Activated naive CD4-positive, alpha-beta T cell treated with anti-CD3 and anti-CD28 coated beads, Interleukin-2, amount 50 U/mL, for 24 hours (primary cell): ENCODE measurements at regions not wholly inside any gene's neighbourhood (a gene's known extent, or its start where the extent isn't known, plus 50 kb on each side); places are given as distances from the start of the nearest gene placed in this dataset.
"Not testable (repeated sequence)": the region's sequence is repeated elsewhere in the genome, so short reads cannot be mapped to it uniquely, and the experiment has no call there.

ENCODE experiments used
- H3K27ac Mint-ChIP-seq: one replicate; pipeline ENCODE4 v1.8.0; 2021; ENCODE audit warnings: mild to moderate bottlenecking, mixed read lengths
- H3K27me3 Mint-ChIP-seq: one replicate; pipeline ENCODE4 v1.8.0; 2021; ENCODE audit warnings: mixed read lengths
- H3K36me3 Mint-ChIP-seq: one replicate; pipeline ENCODE4 v1.8.0; 2021; ENCODE audit warnings: mixed read lengths
- H3K4me1 Mint-ChIP-seq: one replicate; pipeline ENCODE4 v1.8.0; 2021; ENCODE audit warnings: mixed read lengths
- H3K4me3 Mint-ChIP-seq: one replicate; pipeline ENCODE4 v1.8.0; 2021; ENCODE audit warnings: mild to moderate bottlenecking, mixed read lengths
- H3K9me3 Mint-ChIP-seq: one replicate; pipeline ENCODE4 v1.8.0; 2021; ENCODE audit warnings: mixed read lengths

DNA sequence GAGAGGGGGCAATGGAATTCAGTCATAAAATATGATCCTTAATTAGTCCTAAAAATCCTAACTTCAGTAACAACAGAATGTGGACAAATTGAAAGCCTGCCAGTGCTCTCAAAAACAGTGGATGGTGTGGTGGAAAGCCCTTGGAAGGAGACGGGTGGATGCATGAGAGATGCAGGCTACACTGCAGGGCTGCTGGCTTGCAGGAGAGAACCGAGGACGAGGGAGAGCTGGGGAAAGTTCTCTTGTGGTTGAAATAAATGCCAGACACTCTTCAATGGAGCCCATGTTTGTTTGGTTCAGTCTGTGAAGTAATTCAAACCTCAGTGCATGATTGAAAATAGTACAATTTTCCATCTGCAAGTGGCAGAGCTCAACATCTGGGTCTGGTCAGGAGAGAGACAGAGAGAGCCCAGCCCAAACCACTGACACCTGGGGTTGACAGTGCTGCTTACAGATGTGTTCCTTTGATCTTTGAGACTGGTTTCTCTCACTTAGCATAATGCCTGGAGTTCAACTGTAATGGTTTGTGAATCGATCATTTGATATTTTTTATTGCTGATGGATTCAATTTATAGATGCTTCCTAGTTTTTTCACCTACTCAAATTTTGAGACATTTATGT is 544.9 kb downstream of the GOLGA6L6 start:
- H3K4me3 Mint-ChIP-seq, H3K4me1 Mint-ChIP-seq, H3K27ac Mint-ChIP-seq, H3K9me3 Mint-ChIP-seq, H3K36me3 Mint-ChIP-seq, H3K27me3 Mint-ChIP-seq: not testable (repeated sequence)

DNA sequence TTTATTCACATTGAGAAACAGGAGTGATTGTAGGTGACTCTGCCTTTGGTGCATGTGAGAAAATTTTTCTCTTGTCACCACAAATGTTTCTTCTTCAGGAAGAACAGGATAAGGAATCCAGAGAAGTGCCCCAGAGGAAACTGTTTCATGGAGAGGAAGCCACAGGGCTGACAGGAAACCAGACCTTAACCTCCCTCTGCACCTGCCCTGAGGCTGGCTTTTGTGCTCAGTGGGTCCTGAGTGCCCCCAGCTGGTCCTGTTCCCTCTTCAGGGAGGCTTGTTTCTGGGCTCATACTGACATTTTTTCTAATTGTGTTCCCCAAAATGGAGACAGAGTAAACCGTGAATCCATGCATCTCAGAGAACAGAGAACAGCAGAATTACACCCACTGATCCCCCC is 546.3 kb downstream of the GOLGA6L6 start:
- peaks cover 11% of the 10 kb centered on the region for H3K9me3 Mint-ChIP-seq

DNA sequence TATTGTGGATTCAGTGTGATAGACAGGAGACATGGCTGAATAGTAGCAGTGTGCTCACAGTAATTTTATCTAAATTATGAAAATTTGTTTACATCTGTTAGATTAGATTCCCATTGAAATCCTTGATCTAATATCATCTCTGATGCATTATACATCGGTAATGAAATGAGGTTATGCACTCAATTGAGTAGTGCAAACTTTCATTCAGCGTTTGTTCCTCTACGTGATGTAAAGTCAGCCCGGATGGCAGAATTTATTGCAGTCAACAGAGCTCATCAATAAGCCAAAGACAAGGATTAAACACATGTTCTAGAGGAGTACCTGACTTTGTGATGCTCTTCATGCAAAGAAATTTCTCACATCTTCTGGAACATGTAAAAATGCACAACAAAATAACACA is 549.2 kb downstream of the GOLGA6L6 start:
- no peaks in the 10 kb centered on the region for H3K4me1 Mint-ChIP-seq
- H3K27me3 Mint-ChIP-seq: no peaks in the 10 kb centered on the region
- H3K4me3 Mint-ChIP-seq: no peak overlapping the region
- no peak overlapping the region for H3K27ac Mint-ChIP-seq
- peaks cover 11% of the 10 kb centered on the region for H3K9me3 Mint-ChIP-seq
- no peaks in the 10 kb centered on the region for H3K36me3 Mint-ChIP-seq

More for the DNA sequence above, 546.3 kb downstream of the GOLGA6L6 start:
- not testable (repeated sequence) for H3K27me3 Mint-ChIP-seq, H3K27ac Mint-ChIP-seq, H3K4me3 Mint-ChIP-seq, H3K36me3 Mint-ChIP-seq, H3K4me1 Mint-ChIP-seq

DNA sequence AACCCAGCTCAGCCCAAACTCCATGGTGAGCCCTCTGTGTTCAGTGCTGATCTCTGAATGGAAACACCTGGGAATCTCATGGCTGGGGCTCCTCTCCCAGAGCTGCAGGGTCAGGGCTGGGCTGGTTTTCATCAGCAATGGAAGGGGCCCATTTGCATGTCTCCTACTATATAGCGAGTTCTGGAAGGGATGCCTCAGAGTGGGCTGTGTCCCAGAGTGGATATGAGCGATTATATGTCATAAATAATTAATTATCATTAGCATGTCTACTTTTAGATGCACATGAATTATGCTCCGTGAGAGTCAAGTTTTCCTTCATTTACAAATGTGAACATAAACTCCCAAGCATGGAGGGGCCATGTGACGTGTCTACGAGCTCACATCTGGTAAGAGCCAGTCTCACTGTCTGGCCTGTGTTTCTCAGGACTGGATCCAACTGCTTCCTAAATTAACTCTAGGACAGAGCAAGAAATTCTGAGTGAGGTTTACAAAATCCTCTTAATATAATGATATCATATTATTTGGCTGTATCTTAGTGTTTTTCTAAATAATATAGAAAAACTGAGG is 553.4 kb downstream of the GOLGA6L6 start:
- H3K36me3 Mint-ChIP-seq: no peaks in the 10 kb centered on the region
- no peak overlapping the region for H3K4me3 Mint-ChIP-seq
- no peak overlapping the region for H3K27ac Mint-ChIP-seq
- no peaks in the 10 kb centered on the region for H3K4me1 Mint-ChIP-seq
- peaks cover 11% of the 10 kb centered on the region for H3K9me3 Mint-ChIP-seq
- no peaks in the 10 kb centered on the region for H3K27me3 Mint-ChIP-seq

DNA sequence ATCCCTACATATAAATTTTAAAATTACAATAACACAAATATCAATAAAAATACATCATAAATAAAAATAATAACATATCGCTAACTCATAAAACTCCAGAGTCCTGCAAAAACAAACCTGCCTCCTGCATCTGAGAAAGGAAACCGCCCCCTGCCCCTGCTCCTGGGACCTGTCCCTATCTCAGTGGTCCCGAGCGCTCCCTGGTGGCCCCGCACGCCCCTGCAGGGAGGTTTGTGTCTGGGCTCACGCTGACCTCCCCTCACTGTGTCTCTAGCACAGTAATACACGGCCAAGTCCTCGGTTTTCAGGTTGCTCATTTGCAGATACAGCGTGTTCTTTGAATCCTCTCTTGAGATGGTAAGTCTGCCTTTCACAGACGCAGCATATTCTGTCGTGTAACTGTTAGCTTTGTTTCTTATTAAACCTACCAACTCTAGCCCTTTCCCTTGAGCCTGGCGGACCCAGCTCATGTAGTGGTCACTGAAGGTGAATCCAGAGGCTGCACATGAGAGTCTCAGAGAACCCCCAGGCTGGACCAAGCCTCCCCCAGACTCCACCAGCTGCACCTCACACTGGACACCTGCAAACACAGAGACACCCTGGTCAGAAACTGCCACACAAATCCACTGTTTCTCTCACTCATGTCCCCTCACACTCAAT is 554.1 kb downstream of the GOLGA6L6 start:
- no peak overlapping the region for H3K4me3 Mint-ChIP-seq
- H3K36me3 Mint-ChIP-seq: no peaks in the 10 kb centered on the region
- H3K4me1 Mint-ChIP-seq: no peaks in the 10 kb centered on the region
- H3K27ac Mint-ChIP-seq: no peak overlapping the region
- no peaks in the 10 kb centered on the region for H3K27me3 Mint-ChIP-seq
- H3K9me3 Mint-ChIP-seq: peaks cover 11% of the 10 kb centered on the region

DNA sequence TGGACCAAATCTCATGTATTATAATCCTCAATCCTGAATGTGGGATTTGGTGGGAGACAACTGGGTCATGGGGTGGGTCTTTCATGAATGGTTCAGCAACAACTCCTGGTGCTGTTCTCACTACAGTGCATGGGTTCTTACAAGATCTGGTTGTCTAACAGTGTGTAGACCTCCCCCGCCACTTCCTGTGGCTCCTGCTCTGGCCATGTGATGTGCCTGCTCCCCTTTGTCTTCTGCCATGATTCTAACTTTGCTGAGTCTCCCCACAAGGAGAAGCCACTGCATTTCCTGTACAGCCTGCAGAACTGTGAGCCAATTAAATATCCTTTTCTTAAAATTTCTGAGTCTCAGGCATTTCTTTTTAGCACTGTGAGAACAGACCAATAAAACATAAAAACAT is 557.5 kb downstream of the GOLGA6L6 start:
- no peaks in the 10 kb centered on the region for H3K36me3 Mint-ChIP-seq

DNA sequence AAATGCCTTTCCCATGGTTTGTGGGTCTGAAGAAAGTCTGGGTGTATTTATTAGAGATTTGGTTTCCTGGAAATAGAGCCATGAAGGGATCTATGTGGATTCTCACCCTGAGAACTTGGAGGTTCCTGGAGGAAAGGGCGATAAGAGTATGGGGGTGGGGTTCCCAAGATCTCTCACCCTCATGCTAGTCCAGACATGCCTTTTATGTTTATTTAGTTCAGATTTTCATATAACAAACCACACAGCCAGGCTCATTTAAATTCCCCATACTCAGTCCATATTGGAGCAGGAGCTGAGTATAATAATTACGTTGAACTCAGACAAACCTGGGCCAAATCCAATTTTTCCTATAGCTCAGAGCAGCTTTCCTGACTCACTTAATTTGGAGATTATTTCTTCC is 566.6 kb downstream of the GOLGA6L6 start:
- no peaks in the 10 kb centered on the region for H3K27me3 Mint-ChIP-seq
- H3K36me3 Mint-ChIP-seq: no peaks in the 10 kb centered on the region
- H3K27ac Mint-ChIP-seq: no peak overlapping the region
- H3K9me3 Mint-ChIP-seq: no peaks in the 10 kb centered on the region
- H3K4me1 Mint-ChIP-seq: no peaks in the 10 kb centered on the region
- H3K4me3 Mint-ChIP-seq: no peak overlapping the region

More for the DNA sequence above, 557.5 kb downstream of the GOLGA6L6 start:
- H3K4me3 Mint-ChIP-seq: no peak overlapping the region
- H3K4me1 Mint-ChIP-seq: no peaks in the 10 kb centered on the region
- no peak overlapping the region for H3K27ac Mint-ChIP-seq
- H3K27me3 Mint-ChIP-seq: no peaks in the 10 kb centered on the region
- peaks cover 6% of the 10 kb centered on the region for H3K9me3 Mint-ChIP-seq

DNA sequence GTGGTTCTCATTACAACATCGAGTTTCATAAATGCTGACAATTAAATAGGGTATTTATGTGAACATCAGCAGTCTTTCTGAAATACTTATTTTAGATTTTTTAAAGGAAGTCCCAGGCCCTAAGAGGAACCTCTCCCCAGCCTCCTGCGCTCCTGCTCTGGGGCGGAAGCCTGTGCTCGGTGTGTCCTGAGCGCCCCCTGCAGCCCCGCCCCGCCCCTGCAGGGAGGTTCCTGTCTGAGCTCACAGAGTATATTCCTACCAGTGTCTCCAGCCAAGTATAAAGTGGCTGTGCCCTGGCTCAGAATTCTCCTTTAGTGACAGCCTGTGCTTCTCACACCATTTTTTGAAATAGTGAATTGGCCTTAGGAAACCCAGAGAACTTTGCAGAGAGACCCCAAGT is 567.9 kb downstream of the GOLGA6L6 start:
- Mint-ChIP-seq H3K9me3 (no peaks in the 10 kb centered on the region), H3K36me3 (no peaks in the 10 kb centered on the region), H3K4me3 (no peak overlapping the region), H3K4me1 (no peaks in the 10 kb centered on the region), H3K27me3 (no peaks in the 10 kb centered on the region), H3K27ac (no peak overlapping the region)

DNA sequence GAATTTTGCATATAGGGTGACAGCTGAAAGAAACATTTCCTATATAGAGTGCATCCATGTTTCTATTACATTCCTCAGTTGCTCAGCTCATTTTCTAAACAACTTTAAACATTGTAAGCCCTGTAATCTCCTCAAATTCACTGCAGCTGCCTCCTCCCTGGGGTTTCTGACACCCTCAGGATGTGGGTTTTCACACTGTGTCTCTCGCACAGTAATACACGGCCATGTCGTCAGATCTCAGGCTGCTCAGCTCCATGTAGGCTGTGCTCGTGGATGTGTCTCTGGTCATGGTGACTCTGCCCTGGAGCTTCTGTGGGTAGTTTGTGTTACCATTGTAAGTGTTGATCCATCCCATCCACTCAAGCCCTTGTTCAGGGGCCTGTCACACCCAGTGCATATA is 569.0 kb downstream of the GOLGA6L6 start:
- H3K9me3 Mint-ChIP-seq, H3K36me3 Mint-ChIP-seq, H3K4me1 Mint-ChIP-seq, H3K4me3 Mint-ChIP-seq, H3K27me3 Mint-ChIP-seq, H3K27ac Mint-ChIP-seq: not testable (repeated sequence)

DNA sequence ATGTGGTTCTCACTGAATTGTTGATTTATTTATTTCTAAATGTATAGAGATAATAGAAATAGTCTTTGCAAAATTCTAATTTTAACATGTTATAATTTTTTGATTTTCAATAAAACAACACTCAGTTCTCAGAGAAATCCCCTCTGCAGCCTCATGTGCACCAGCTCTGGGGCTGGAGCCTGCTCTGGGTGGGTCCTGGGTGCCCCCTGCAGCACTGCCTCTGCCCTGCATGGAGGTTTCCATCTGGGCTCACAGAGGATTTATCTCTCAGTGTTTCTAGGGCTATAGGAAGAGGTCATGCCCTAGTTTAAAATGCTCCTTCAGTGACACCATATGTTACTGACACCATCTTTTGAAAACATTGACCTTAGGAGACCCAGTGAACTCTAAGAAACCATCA is 576.0 kb downstream of the GOLGA6L6 start:
- H3K27me3 Mint-ChIP-seq, H3K4me3 Mint-ChIP-seq, H3K36me3 Mint-ChIP-seq, H3K4me1 Mint-ChIP-seq, H3K27ac Mint-ChIP-seq, H3K9me3 Mint-ChIP-seq: not testable (repeated sequence)

DNA sequence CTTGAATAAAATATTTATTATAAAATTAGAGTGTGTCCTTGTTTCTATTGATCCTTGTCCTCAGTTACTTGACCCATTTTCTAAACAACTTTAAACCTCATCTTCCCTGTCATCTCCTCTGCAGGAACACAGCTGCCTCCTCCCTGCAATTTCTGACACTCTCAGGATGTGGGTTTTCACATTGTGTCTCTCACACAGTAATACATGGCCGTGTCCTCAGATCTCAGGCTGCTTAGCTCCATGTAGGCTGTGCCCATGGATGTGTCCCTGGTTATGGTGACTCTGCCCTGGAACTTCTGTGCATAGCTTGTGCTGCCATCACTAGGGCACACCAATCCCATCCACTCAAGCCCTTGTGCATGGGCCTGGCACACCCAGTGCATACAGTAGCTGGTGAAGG is 577.1 kb downstream of the GOLGA6L6 start:
- not testable (repeated sequence) for H3K27me3 Mint-ChIP-seq

DNA sequence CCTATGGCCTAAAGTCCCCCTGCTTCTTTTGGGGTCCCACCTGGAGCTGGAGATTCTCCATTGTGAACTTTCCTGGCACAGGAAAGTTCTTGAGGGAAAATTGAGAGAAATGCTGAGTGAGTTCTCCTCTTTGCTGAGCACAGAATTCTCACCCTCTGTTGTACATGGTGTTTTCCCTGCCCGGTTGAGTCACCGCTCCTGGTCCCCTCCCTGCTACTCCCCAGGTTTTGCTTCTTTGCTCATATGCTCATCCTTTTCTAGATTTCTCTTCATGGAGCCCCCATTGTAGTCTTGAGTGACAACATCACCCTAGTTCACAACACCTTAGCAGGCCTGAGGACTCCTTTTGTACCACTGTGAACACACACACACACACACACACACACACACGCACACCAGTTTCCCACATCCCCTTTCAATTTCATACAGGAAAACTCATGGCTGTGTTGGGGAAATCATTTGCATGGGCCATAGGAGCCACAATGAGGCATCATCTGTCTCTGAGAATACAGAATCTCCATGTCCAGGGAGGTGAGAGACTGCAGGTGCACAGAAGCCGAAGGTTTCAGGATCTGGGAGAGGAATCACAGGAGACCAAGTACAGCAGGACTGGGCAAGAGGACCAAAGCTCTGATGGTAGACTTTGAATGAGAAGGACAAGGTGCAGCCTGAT is 585.3 kb downstream of the GOLGA6L6 start:
- Mint-ChIP-seq H3K27me3 (no peaks in the 10 kb centered on the region), H3K4me3 (no peak overlapping the region), H3K36me3 (no peaks in the 10 kb centered on the region), H3K27ac (no peak overlapping the region), H3K4me1 (no peaks in the 10 kb centered on the region), H3K9me3 (no peaks in the 10 kb centered on the region)

More for the DNA sequence above, 577.1 kb downstream of the GOLGA6L6 start:
- not testable (repeated sequence) for H3K9me3 Mint-ChIP-seq, H3K27ac Mint-ChIP-seq, H3K4me1 Mint-ChIP-seq, H3K36me3 Mint-ChIP-seq, H3K4me3 Mint-ChIP-seq

DNA sequence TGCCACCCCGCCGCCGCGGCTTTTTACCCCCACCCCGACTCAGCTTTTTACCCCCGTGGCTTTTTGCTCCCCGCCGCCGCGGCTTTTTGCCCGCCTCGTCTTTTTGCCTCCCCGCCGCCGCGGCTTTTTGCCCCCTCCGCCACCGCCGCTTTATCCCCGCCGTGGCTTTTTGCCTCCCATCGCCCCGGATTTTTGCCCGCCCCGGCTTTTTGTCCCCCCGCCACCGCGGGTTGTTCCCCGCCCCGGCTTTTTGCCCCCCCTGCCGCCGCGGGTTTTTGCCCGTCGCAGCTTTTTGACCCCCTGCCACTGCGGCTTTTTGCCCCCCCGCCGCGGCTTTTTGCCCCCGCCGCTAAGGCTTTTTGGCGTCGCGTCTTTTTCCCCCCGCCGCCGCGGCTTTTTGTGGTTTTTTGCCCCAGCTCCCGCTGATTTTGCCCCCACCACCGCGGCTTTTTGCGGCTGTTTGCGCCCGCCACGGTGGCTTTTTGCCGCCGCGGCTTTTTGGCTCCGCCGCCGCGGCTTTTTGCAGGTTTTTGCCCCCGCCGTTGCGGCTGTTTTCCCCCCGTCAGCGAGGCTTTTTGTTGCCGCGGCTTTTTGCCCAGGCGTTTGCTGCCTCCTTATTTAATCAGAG is 597.2 kb downstream of the GOLGA6L6 start:
- Mint-ChIP-seq H3K4me1 (no peaks in the 10 kb centered on the region), H3K9me3 (peaks cover 5% of the 10 kb centered on the region), H3K4me3 (no peak overlapping the region), H3K27me3 (peaks cover 14% of the 10 kb centered on the region), H3K27ac (no peak overlapping the region), H3K36me3 (no peaks in the 10 kb centered on the region)

DNA sequence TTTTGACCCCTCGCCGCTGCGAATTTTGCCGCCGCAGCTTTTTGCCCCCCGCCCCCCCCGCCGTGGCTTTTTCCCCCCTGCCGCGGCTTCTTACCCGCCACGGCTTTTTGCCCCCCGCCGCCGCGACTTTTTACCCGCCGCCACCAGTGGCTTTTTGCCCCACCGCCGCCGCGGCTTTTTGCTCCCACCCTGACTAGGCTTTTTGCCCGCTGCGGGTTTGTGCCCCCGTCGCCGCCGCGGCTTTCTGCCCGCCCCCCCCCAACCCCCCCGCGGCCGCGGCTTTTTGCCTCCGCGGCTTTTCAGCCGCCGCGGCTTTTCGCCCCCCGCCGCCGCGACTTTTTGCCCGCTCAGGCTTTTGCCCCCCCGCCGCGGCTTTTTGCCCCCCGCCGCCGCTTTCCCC is 598.1 kb downstream of the GOLGA6L6 start:
- peaks cover 14% of the 10 kb centered on the region for H3K27me3 Mint-ChIP-seq
- H3K9me3 Mint-ChIP-seq: peaks cover 6% of the 10 kb centered on the region
- no peak overlapping the region for H3K27ac Mint-ChIP-seq
- H3K4me3 Mint-ChIP-seq: no peak overlapping the region
- no peaks in the 10 kb centered on the region for H3K36me3 Mint-ChIP-seq
- H3K4me1 Mint-ChIP-seq: no peaks in the 10 kb centered on the region

DNA sequence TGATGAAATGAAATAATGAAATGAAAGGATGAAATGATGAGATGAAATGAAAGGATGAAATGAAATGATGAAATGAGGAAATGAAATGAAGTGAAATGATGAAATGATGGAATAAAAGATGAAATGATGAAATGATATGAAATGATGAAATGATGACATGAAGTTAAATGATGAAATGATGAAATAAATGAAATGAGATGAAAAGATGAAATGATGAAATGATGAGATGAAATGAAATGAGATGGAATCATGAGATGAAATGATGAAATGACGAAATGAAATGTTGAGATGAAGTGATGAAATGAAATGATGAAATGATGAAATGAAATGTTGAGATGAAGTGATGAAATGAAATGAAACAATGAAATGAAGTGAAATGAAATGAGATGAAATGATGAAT is 638.3 kb downstream of the GOLGA6L6 start:
- H3K27me3 Mint-ChIP-seq, H3K4me1 Mint-ChIP-seq, H3K27ac Mint-ChIP-seq, H3K4me3 Mint-ChIP-seq, H3K36me3 Mint-ChIP-seq: not testable (repeated sequence)
- peaks cover 26% of the 10 kb centered on the region for H3K9me3 Mint-ChIP-seq

DNA sequence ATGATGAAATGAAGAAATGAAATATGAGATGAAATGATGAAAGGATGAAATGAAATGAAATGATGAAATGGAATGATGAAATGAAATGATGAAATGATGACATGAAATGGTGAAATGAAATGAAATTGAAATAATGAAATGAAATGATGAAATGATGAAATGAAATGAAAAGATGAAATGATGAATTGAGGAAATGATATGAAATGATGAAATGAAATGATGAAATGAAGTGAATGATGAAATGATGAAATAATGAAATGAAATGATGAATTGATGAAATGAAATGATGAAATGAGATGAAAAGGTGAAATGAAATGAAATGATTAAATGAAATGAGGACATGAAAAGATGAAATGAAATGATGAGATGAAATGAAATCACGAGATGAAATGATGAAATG is 639.2 kb downstream of the GOLGA6L6 start:
- peaks cover 26% of the 10 kb centered on the region for H3K9me3 Mint-ChIP-seq
- not testable (repeated sequence) for H3K27ac Mint-ChIP-seq

More for the DNA sequence above, 639.2 kb downstream of the GOLGA6L6 start:
- H3K27me3 Mint-ChIP-seq, H3K4me1 Mint-ChIP-seq, H3K36me3 Mint-ChIP-seq, H3K4me3 Mint-ChIP-seq: not testable (repeated sequence)
